ENCODE measurements at regions not wholly inside any gene's neighbourhood (a gene's known extent, or its start where the extent isn't known, plus 50 kb on each side); places are given as distances from the start of the nearest gene placed in this dataset.

GRCh38 chr12:46920499-46920898 is 94.7 kb upstream of the SLC38A4 start:
- Mint-ChIP-seq H3K27ac (no peak overlapping the region), H3K4me3 (no peak overlapping the region), H3K4me1 (ENCODE audit: low read depth) (no peaks in the 10 kb centered on the region), H3K9me3 (peaks cover 3% of the 10 kb centered on the region), H3K36me3 (ENCODE audit: low read depth) (no peaks in the 10 kb centered on the region), H3K27me3 (peaks cover 10% of the 10 kb centered on the region)

- Mint-ChIP-seq H3K4me3 (no peak overlapping the region), H3K27ac (no peak overlapping the region), H3K36me3 (ENCODE audit: low read depth) (no peaks in the 10 kb centered on the region), H3K27me3 (peaks cover 14% of the 10 kb centered on the region), H3K9me3 (peaks cover 3% of the 10 kb centered on the region), H3K4me1 (ENCODE audit: low read depth) (no peaks in the 10 kb centered on the region)
Observed at GRCh38 chr12:46921048-46921763, 95.4 kb upstream of the SLC38A4 start.

- H3K27me3 Mint-ChIP-seq = peaks cover 14% of the 10 kb centered on the region
- peaks cover 3% of the 10 kb centered on the region for H3K9me3 Mint-ChIP-seq
- no peak overlapping the region for H3K27ac Mint-ChIP-seq
- H3K4me3 Mint-ChIP-seq = no peak overlapping the region
- no peaks in the 10 kb centered on the region for H3K36me3 Mint-ChIP-seq (ENCODE audit: low read depth)
- no peaks in the 10 kb centered on the region for H3K4me1 Mint-ChIP-seq (ENCODE audit: low read depth)
Observed at GRCh38 chr12:46921764-46922133, 96.0 kb upstream of the SLC38A4 start.

GRCh38 chr12:46926526-46926925 is 100.7 kb upstream of the SLC38A4 start:
- peaks cover 11% of the 10 kb centered on the region for H3K27me3 Mint-ChIP-seq
- H3K4me3 Mint-ChIP-seq = no peak overlapping the region
- H3K9me3 Mint-ChIP-seq = no peaks in the 10 kb centered on the region
- no peaks in the 10 kb centered on the region for H3K36me3 Mint-ChIP-seq (ENCODE audit: low read depth)
- no peaks in the 10 kb centered on the region for H3K4me1 Mint-ChIP-seq (ENCODE audit: low read depth)
- no peak overlapping the region for H3K27ac Mint-ChIP-seq

- Mint-ChIP-seq H3K4me1 (ENCODE audit: low read depth) (no peaks in the 10 kb centered on the region), H3K36me3 (ENCODE audit: low read depth) (no peaks in the 10 kb centered on the region), H3K27ac (no peak overlapping the region), H3K9me3 (no peaks in the 10 kb centered on the region), H3K27me3 (peaks cover 12% of the 10 kb centered on the region), H3K4me3 (no peak overlapping the region)
Observed at GRCh38 chr12:46930101-46930500, 104.3 kb upstream of the SLC38A4 start.

- Mint-ChIP-seq H3K27ac (no peak overlapping the region), H3K27me3 (peaks cover 6% of the 10 kb centered on the region), H3K4me1 (ENCODE audit: low read depth) (no peaks in the 10 kb centered on the region), H3K4me3 (no peak overlapping the region), H3K36me3 (ENCODE audit: low read depth) (no peaks in the 10 kb centered on the region), H3K9me3 (no peaks in the 10 kb centered on the region)
Observed at GRCh38 chr12:46933947-46934346, 108.2 kb upstream of the SLC38A4 start.

GRCh38 chr12:46934374-46935111 is 108.7 kb upstream of the SLC38A4 start:
- H3K4me3 Mint-ChIP-seq = no peak overlapping the region
- no peaks in the 10 kb centered on the region for H3K9me3 Mint-ChIP-seq
- H3K36me3 Mint-ChIP-seq (ENCODE audit: low read depth) = no peaks in the 10 kb centered on the region
- H3K27me3 Mint-ChIP-seq = peaks cover 6% of the 10 kb centered on the region
- H3K27ac Mint-ChIP-seq = no peak overlapping the region
- H3K4me1 Mint-ChIP-seq (ENCODE audit: low read depth) = no peaks in the 10 kb centered on the region

- Mint-ChIP-seq H3K4me3 (no peak overlapping the region), H3K9me3 (no peaks in the 10 kb centered on the region), H3K27ac (no peak overlapping the region), H3K4me1 (ENCODE audit: low read depth) (no peaks in the 10 kb centered on the region), H3K36me3 (ENCODE audit: low read depth) (no peaks in the 10 kb centered on the region), H3K27me3 (peaks cover 6% of the 10 kb centered on the region)
Observed at GRCh38 chr12:46935271-46935847, 109.6 kb upstream of the SLC38A4 start.

GRCh38 chr12:46936042-46936441 is 110.2 kb upstream of the SLC38A4 start:
- Mint-ChIP-seq H3K36me3 (ENCODE audit: low read depth) (no peaks in the 10 kb centered on the region), H3K4me1 (ENCODE audit: low read depth) (no peaks in the 10 kb centered on the region), H3K4me3 (no peak overlapping the region), H3K9me3 (no peaks in the 10 kb centered on the region), H3K27me3 (peaks cover 6% of the 10 kb centered on the region), H3K27ac (no peak overlapping the region)

- H3K4me3 Mint-ChIP-seq = no peak overlapping the region
- H3K4me1 Mint-ChIP-seq (ENCODE audit: low read depth) = no peaks in the 10 kb centered on the region
- no peaks in the 10 kb centered on the region for H3K36me3 Mint-ChIP-seq (ENCODE audit: low read depth)
- H3K27ac Mint-ChIP-seq = no peak overlapping the region
- H3K27me3 Mint-ChIP-seq = no peaks in the 10 kb centered on the region
- no peaks in the 10 kb centered on the region for H3K9me3 Mint-ChIP-seq
Observed at GRCh38 chr12:46938071-46938678, 112.4 kb upstream of the SLC38A4 start.

GRCh38 chr12:46941981-46942380 is 116.2 kb upstream of the SLC38A4 start:
- Mint-ChIP-seq H3K4me1 (ENCODE audit: low read depth) (no peaks in the 10 kb centered on the region), H3K4me3 (no peak overlapping the region), H3K36me3 (ENCODE audit: low read depth) (no peaks in the 10 kb centered on the region), H3K27me3 (no peaks in the 10 kb centered on the region), H3K9me3 (no peaks in the 10 kb centered on the region), H3K27ac (no peak overlapping the region)

GRCh38 chr12:46942579-46942978 is 116.8 kb upstream of the SLC38A4 start:
- no peaks in the 10 kb centered on the region for H3K4me1 Mint-ChIP-seq (ENCODE audit: low read depth)
- H3K36me3 Mint-ChIP-seq (ENCODE audit: low read depth) = no peaks in the 10 kb centered on the region
- H3K4me3 Mint-ChIP-seq = no peak overlapping the region
- H3K9me3 Mint-ChIP-seq = no peaks in the 10 kb centered on the region
- no peaks in the 10 kb centered on the region for H3K27me3 Mint-ChIP-seq
- peak overlapping the region; percentile 13 for H3K27ac Mint-ChIP-seq

GRCh38 chr12:46944088-46944487 is 118.3 kb upstream of the SLC38A4 start:
- Mint-ChIP-seq H3K4me3 (no peak overlapping the region), H3K4me1 (ENCODE audit: low read depth) (no peaks in the 10 kb centered on the region), H3K27ac (no peak overlapping the region), H3K9me3 (no peaks in the 10 kb centered on the region), H3K36me3 (ENCODE audit: low read depth) (no peaks in the 10 kb centered on the region), H3K27me3 (no peaks in the 10 kb centered on the region)

GRCh38 chr12:46944771-46945170 is 119.0 kb upstream of the SLC38A4 start:
- no peaks in the 10 kb centered on the region for H3K4me1 Mint-ChIP-seq (ENCODE audit: low read depth)
- H3K36me3 Mint-ChIP-seq (ENCODE audit: low read depth) = no peaks in the 10 kb centered on the region
- H3K27me3 Mint-ChIP-seq = no peaks in the 10 kb centered on the region
- no peak overlapping the region for H3K27ac Mint-ChIP-seq
- H3K4me3 Mint-ChIP-seq = no peak overlapping the region
- H3K9me3 Mint-ChIP-seq = no peaks in the 10 kb centered on the region

GRCh38 chr12:46945591-46945990 is 119.8 kb upstream of the SLC38A4 start:
- Mint-ChIP-seq H3K4me1 (ENCODE audit: low read depth) (no peaks in the 10 kb centered on the region), H3K27ac (no peak overlapping the region), H3K4me3 (no peak overlapping the region), H3K36me3 (ENCODE audit: low read depth) (no peaks in the 10 kb centered on the region), H3K27me3 (no peaks in the 10 kb centered on the region), H3K9me3 (no peaks in the 10 kb centered on the region)
